ENCODE measurements at regions not wholly inside any gene's neighbourhood (a gene's known extent, or its start where the extent isn't known, plus 50 kb on each side); places are given as distances from the start of the nearest gene placed in this dataset.

DNA sequence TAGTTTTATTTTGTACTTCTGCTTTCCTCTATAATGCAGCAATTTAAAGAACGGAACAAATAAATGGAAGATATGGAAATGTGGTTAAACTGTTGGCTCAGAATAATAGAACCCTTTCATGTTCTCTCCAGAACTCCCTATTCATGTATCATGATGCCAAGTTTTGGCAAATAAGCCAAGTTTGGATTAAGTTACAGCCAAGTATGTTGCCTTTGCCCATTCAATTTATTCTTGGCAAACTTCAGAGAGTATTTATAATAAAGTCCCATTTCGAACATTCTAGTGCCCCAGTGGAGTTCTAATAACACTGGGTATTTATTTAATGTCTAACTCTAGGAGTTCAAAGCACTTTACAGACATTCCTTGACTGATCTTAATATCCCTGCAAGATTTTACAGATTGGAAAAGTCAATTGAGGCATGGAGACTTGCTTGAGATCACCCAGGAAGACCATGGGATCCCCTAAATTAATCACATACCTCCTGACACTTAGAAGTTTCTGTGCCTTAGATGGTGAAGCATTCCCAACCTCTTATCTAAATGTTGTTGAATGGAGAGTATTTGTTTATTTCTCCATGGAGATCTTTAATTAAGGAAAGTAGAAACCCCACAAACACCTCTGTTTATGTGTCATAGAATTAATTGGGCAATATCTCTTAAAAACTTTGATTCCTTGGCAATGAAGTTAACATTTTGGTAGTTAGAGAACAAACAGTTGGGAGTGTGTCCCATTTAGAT is 106.7 kb downstream of the ACKR3 start:
- no peak for TF ChIP-seq EZH2 (IDR thresholded peaks at IDR 0.05; ENCODE audit: low read length, missing control alignments)
- TF ChIP-seq, protein P1, sequence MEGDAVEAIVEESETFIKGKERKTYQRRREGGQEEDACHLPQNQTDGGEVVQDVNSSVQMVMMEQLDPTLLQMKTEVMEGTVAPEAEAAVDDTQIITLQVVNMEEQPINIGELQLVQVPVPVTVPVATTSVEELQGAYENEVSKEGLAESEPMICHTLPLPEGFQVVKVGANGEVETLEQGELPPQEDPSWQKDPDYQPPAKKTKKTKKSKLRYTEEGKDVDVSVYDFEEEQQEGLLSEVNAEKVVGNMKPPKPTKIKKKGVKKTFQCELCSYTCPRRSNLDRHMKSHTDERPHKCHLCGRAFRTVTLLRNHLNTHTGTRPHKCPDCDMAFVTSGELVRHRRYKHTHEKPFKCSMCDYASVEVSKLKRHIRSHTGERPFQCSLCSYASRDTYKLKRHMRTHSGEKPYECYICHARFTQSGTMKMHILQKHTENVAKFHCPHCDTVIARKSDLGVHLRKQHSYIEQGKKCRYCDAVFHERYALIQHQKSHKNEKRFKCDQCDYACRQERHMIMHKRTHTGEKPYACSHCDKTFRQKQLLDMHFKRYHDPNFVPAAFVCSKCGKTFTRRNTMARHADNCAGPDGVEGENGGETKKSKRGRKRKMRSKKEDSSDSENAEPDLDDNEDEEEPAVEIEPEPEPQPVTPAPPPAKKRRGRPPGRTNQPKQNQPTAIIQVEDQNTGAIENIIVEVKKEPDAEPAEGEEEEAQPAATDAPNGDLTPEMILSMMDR (conservative IDR thresholded peaks at IDR 0.05 in 1 of 2, IDR thresholded peaks at IDR 0.05 in 1 of 2; ENCODE audit: low read depth in 1 of 2, low read length in 2 of 2): no peak

All from fibroblast of lung (primary cell).